Uterus (tissue), 2 donors: ENCODE measurements at regions not wholly inside any gene's neighbourhood (a gene's known extent, or its start where the extent isn't known, plus 50 kb on each side); places are given as distances from the start of the nearest gene placed in this dataset.

Source experiments
- POLR2A ChIP-seq, 2 donors: fragments of 450-650 bp; IDR thresholded peaks; one replicate each; pipeline ENCODE4 v1.6.1; 2016; ENCODE audit warnings: antibody characterized with exemption in 2 of 2, mild to moderate bottlenecking in 1 of 2, moderate library complexity in 1 of 2
- TF ChIP-seq, protein P1 (sequence below), 4 experiments: fragments of 200-600 bp in 2 of 4; fragments of 450-650 bp in 2 of 4; sonication (generic) in 2 of 4; IDR thresholded peaks; one replicate each; pipeline ENCODE4 v1.5.1; 2016 to 2019; ENCODE audit warnings: antibody characterized with exemption in 4 of 4, mild to moderate bottlenecking in 2 of 4, moderate library complexity in 1 of 4

DNA sequence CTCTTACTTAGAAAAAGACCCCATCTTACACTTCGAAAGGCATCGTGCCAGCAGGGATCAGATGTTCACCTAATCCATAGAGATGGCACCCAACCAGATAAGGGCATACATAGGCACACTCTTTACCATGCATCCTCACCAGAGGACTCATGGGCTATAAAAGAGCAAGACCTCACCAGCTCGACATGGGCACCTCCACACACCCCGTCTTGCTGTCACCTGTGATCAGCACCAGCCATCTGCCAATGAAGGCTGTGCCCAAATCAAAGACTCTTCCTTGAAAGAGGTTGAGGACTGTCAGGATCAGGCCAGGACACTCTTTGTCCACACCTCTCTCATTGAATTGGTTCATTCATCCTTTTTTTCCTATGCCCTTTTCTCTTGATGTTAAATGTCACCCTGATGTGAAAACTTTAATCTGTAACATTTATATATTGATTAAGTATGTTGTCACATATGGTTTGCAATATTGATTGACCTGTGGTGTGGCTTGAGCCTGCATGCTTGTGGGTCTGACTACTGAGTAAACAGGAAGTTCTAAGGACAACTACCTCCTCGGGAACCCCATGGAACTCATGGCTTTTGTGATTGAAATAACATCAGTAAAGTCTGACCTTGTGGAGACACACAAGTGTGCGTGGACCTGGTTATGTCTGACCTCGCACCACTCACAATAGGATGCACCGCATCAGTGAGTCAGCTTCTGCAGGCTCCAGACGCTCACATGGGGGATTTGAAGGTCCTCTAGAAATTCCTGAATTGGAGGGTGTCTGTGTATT is 75.5 kb downstream of the HTR5A start:
- TF ChIP-seq, protein P1, sequence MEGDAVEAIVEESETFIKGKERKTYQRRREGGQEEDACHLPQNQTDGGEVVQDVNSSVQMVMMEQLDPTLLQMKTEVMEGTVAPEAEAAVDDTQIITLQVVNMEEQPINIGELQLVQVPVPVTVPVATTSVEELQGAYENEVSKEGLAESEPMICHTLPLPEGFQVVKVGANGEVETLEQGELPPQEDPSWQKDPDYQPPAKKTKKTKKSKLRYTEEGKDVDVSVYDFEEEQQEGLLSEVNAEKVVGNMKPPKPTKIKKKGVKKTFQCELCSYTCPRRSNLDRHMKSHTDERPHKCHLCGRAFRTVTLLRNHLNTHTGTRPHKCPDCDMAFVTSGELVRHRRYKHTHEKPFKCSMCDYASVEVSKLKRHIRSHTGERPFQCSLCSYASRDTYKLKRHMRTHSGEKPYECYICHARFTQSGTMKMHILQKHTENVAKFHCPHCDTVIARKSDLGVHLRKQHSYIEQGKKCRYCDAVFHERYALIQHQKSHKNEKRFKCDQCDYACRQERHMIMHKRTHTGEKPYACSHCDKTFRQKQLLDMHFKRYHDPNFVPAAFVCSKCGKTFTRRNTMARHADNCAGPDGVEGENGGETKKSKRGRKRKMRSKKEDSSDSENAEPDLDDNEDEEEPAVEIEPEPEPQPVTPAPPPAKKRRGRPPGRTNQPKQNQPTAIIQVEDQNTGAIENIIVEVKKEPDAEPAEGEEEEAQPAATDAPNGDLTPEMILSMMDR (IDR thresholded peaks at IDR 0.05) = no peak
- TF ChIP-seq POLR2A (IDR thresholded peaks at IDR 0.05) = no peak
